Naive thymus-derived CD4-positive, alpha-beta T cell (primary cell): ENCODE measurements at regions not wholly inside any gene's neighbourhood (a gene's known extent, or its start where the extent isn't known, plus 50 kb on each side); places are given as distances from the start of the nearest gene placed in this dataset.
"Not testable (repeated sequence)": the region's sequence is repeated elsewhere in the genome, so short reads cannot be mapped to it uniquely, and the experiment has no call there.

Source experiments
- ATAC-seq: fragments of 150-1000 bp; cut with Tn5 transposase; 2 replicates; pipeline ENCODE4 v1.10.0; 2021; ENCODE audit warnings: mild to moderate bottlenecking, moderate library complexity
- CTCF ChIA-PET: fragments of 350-600 bp; sonication (Branson Sonifier 250); formaldehyde crosslinking; loops from one replicate; lab custom pipeline; 2021; ENCODE audit warnings: antibody characterized with exemption; lab: Charles Lee
- POLR2A ChIA-PET: fragments of 350-600 bp; sonication (Branson Sonifier 250); formaldehyde crosslinking; loops from one replicate; lab custom pipeline; 2021; ENCODE audit warnings: antibody characterized with exemption, inconsistent platforms; lab: Charles Lee
- DNase-seq, 9 donors: peaks; one replicate each; pipeline versions ENCODE4 v3.0.0 to v3.0.0-alpha.2; 2020 to 2022; ENCODE audit warnings: mixed read lengths in 1 of 9
- H3K27ac ChIP-seq: one replicate; pipeline ENCODE4 v1.7.0; 2013; ENCODE audit warnings: mild to moderate bottlenecking, low read depth, low read length, moderate library complexity
- H3K27me3 ChIP-seq, 2 donors: one replicate each; pipeline ENCODE4 v1.7.0; 2013; ENCODE audit warnings: low read length in 2 of 2, mild to moderate bottlenecking in 2 of 2, moderate library complexity in 2 of 2; ENCODE audit not compliant: control insufficient read depth in 2 of 2, insufficient read depth in 2 of 2
- H3K36me3 ChIP-seq, 3 experiments: 1 replicate in 2 of 3; 2 replicates in 1 of 3; pipeline ENCODE4 v1.7.0; 2013; ENCODE audit warnings: low read length in 3 of 3, mild to moderate bottlenecking in 3 of 3, moderate library complexity in 1 of 3; ENCODE audit not compliant: insufficient read depth in 3 of 3, control insufficient read depth in 2 of 3
- H3K4me1 ChIP-seq, 2 donors: one replicate each; pipeline ENCODE4 v1.7.0; 2013; ENCODE audit warnings: low read length in 2 of 2, mild to moderate bottlenecking in 2 of 2, moderate library complexity in 1 of 2; ENCODE audit not compliant: control insufficient read depth in 2 of 2, insufficient read depth in 2 of 2
- H3K4me3 ChIP-seq: 2 replicates; pipeline ENCODE4 v1.7.0; 2013; ENCODE audit warnings: mild to moderate bottlenecking, low read length
- H3K9me3 ChIP-seq, 3 experiments: 1 replicate in 2 of 3; 2 replicates in 1 of 3; pipeline ENCODE4 v1.7.0; 2013; ENCODE audit warnings: low read length in 3 of 3; ENCODE audit not compliant: control insufficient read depth in 2 of 3
- H3K27ac Mint-ChIP-seq, 9 donors: one replicate each; pipeline ENCODE4 v1.8.0; 2020 to 2022; ENCODE audit warnings: mixed read lengths in 9 of 9, mild to moderate bottlenecking in 8 of 9, moderate library complexity in 5 of 9, inconsistent platforms in 2 of 9
- H3K27me3 Mint-ChIP-seq, 5 donors: one replicate each; pipeline ENCODE4 v1.8.0; 2021 to 2022; ENCODE audit warnings: mixed read lengths in 5 of 5, mild to moderate bottlenecking in 1 of 5
- H3K36me3 Mint-ChIP-seq, 5 donors: one replicate each; pipeline ENCODE4 v1.8.0; 2020 to 2022; ENCODE audit warnings: mixed read lengths in 5 of 5, mild to moderate bottlenecking in 3 of 5, inconsistent platforms in 1 of 5
- H3K4me1 Mint-ChIP-seq, 7 donors: one replicate each; pipeline ENCODE4 v1.8.0; 2020 to 2022; ENCODE audit warnings: mixed read lengths in 7 of 7, mild to moderate bottlenecking in 3 of 7, inconsistent platforms in 1 of 7
- H3K4me3 Mint-ChIP-seq, 10 donors: one replicate each; pipeline ENCODE4 v1.8.0; 2020 to 2022; ENCODE audit warnings: mild to moderate bottlenecking in 10 of 10, mixed read lengths in 10 of 10, moderate library complexity in 6 of 10, inconsistent platforms in 2 of 10
- H3K9me3 Mint-ChIP-seq, 11 donors: one replicate each; pipeline ENCODE4 v1.8.0; 2020 to 2022; ENCODE audit warnings: mixed read lengths in 11 of 11, mild to moderate bottlenecking in 4 of 11, inconsistent platforms in 1 of 11, moderate library complexity in 1 of 11
- intact Hi-C, 2 donors: fragments of 100-400 bp; cut with micrococcal nuclease; formaldehyde crosslinking; loops; one replicate each; pipeline ENCODE4 v1.15.1; 2023

DNA sequence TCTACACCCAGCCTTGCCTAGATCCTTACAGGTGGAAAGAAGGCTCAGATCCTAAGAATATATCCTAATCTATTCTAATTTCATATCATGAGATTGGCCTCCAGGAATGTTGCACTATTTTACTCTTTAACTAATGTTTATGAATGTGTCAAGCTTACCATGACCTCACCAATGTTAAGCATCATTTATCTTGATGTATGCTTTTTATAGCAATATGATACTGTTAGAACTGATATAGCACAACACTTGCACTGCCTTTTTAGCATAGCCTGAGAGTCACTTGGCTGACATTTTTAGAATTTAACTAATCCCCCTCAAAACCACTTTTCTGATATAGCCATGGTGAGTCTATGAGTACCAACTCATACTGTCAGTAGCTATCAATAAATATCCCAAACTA, 191.5 kb upstream of the NR2F2 start:
- Histone ChIP-seq H3K9me3 (no peaks in the 10 kb centered on the region), H3K4me1 (no peaks in the 10 kb centered on the region), H3K4me3 (no peak overlapping the region), H3K27me3 (no peaks in the 10 kb centered on the region), H3K27ac (no peak overlapping the region), H3K36me3 (no peaks in the 10 kb centered on the region)
- Mint-ChIP-seq H3K27me3 (peaks cover 0 to 31% (median 14%) of the 10 kb centered on the region in 5 donors), H3K27ac (no peak overlapping the region), H3K36me3 (no peaks in the 10 kb centered on the region), H3K4me1 (no peaks in the 10 kb centered on the region), H3K9me3 (peaks cover 1 to 20% (median 6%) of the 10 kb centered on the region in 11 donors), H3K4me3 (no peak overlapping the region)
- POLR2A ChIA-PET, result no interaction called here
- DNase-seq, result no peak
- intact Hi-C loops, result no loop called here
- CTCF ChIA-PET, result no interaction called here
- no peak for ATAC-seq

DNA sequence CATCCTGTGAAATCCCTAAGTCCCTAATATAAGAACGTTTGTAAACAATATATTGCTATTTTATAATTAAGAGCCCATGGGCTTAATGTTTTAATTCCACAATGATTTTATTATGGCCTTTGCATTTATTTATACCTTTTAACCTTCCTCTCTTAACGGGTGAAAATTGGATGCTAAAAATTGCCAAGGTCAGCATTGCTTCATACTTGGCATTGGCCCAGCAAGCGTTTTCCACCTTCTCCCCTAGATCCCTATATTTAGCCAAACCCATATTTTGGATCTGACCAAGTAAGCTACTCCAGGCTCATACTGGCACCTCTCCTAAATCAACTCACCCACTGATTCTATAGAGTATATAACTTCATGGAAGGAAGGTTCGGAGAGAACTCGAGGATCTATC, 188.0 kb upstream of the NR2F2 start:
- H3K27me3 ChIP-seq, result no peaks in the 10 kb centered on the region
- ChIA-PET POLR2A (no interaction called here), CTCF (no interaction called here)
- Mint-ChIP-seq H3K27ac (no peak overlapping the region), H3K36me3 (no peaks in the 10 kb centered on the region), H3K4me3 (no peak overlapping the region), H3K4me1 (no peaks in the 10 kb centered on the region), H3K27me3 (peaks cover 0 to 32% (median 25%) of the 10 kb centered on the region in 5 donors), H3K9me3 (peaks cover 0 to 11% (median 4%) of the 10 kb centered on the region in 11 donors)
- no peaks in the 10 kb centered on the region for H3K4me1 ChIP-seq
- H3K27ac ChIP-seq, result no peak overlapping the region
- H3K36me3 ChIP-seq, result no peaks in the 10 kb centered on the region
- H3K4me3 ChIP-seq, result no peak overlapping the region
- no peak for DNase-seq
- no peak for ATAC-seq
- intact Hi-C loops, result no loop called here
- H3K9me3 ChIP-seq, result no peaks in the 10 kb centered on the region

DNA sequence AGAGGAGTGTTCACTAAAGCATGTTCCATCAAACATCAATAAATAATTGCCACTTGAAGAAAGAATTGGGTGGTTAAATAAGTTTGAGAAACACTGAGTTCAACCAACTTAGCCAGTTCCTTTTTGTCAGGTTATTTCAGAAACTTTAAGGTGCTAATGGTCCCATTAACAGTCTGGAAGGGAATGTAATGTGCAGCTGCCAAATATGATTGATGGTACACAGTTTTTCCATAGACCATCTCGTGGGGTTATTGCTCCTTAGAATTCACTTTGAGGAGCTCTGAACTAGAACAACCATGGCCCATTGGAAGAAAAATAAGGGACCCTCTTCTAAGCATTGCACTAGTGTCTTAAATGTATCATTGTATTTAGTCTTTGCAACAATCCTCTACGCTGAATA, 185.8 kb upstream of the NR2F2 start:
- H3K27me3 ChIP-seq, result no peaks in the 10 kb centered on the region
- DNase-seq (no peak), ATAC-seq (no peak)
- CTCF ChIA-PET, result no interaction called here
- H3K27ac ChIP-seq, result no peak overlapping the region
- Mint-ChIP-seq H3K9me3 (peaks cover 0 to 10% (median 2%) of the 10 kb centered on the region in 11 donors), H3K36me3 (no peaks in the 10 kb centered on the region), H3K27ac (no peak overlapping the region), H3K4me3 (no peak overlapping the region), H3K27me3 (peaks cover 0 to 44% (median 27%) of the 10 kb centered on the region in 5 donors), H3K4me1 (no peaks in the 10 kb centered on the region)
- H3K4me3 ChIP-seq, result no peak overlapping the region
- intact Hi-C loops, result no loop called here
- no peaks in the 10 kb centered on the region for H3K4me1 ChIP-seq
- no peaks in the 10 kb centered on the region for H3K36me3 ChIP-seq
- POLR2A ChIA-PET, result no interaction called here
- H3K9me3 ChIP-seq, result no peaks in the 10 kb centered on the region

DNA sequence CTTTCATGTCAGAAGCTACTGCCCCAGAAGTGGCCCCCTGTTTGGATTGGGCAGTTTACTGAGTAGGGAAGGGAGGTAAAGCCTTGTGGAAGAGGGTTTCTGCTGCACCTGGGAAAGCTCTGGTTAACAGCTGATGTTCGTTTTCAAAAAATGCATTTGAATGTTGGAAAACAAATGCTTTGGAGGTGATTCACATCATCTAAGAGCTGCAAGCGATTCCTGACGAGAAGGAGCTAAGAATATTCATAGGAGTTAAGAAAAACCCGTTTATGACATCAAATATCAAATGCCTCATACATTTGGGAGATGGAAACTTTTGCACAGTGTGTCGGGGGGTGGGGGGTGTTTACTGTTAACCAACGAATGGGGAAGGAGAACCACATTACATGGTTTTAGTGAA, 183.8 kb upstream of the NR2F2 start:
- peaks cover 0 to 43% (median 13%) of the 10 kb centered on the region in 5 donors for H3K27me3 Mint-ChIP-seq
- Histone ChIP-seq H3K27ac (no peak overlapping the region), H3K36me3 (no peaks in the 10 kb centered on the region), H3K4me3 (no peak overlapping the region), H3K27me3 (no peaks in the 10 kb centered on the region), H3K4me1 (no peaks in the 10 kb centered on the region), H3K9me3 (no peaks in the 10 kb centered on the region)
- no peak for DNase-seq
- no peak overlapping the region for H3K4me3 Mint-ChIP-seq
- ChIA-PET CTCF (no interaction called here), POLR2A (no interaction called here)
- no peaks in the 10 kb centered on the region for H3K36me3 Mint-ChIP-seq
- no peaks in the 10 kb centered on the region for H3K4me1 Mint-ChIP-seq
- intact Hi-C loops, result no loop called here
- peaks cover 0 to 1% (median 0%) of the 10 kb centered on the region in 11 donors for H3K9me3 Mint-ChIP-seq
- no peak overlapping the region for H3K27ac Mint-ChIP-seq
- no peak for ATAC-seq

DNA sequence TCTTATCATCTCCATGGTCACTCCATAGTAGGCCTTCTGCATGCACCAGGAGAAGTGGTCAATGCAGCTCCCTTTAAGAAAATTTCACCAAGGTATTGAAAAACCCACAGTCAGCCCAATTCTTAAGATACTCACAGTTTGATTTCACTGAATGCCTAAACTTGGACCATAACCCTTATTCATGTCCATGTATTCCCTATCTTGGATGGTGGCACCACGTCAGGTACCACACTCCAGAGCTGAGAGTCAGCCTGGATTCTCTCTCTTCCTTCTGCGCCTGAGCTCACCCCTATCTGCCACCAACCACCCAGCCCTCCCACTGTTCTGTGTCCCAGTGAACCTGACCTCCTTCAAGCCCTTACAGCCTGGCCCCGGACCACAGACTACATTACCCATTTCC, 183.2 kb upstream of the NR2F2 start:
- no peaks in the 10 kb centered on the region for H3K9me3 ChIP-seq
- H3K4me1 ChIP-seq, result no peaks in the 10 kb centered on the region
- ATAC-seq, result no peak
- no peaks in the 10 kb centered on the region for H3K36me3 Mint-ChIP-seq
- no peak overlapping the region for H3K27ac Mint-ChIP-seq
- intact Hi-C loops, result no loop called here
- H3K27me3 ChIP-seq, result no peaks in the 10 kb centered on the region
- no peak overlapping the region for H3K4me3 ChIP-seq
- peaks cover 0 to 42% (median 13%) of the 10 kb centered on the region in 5 donors for H3K27me3 Mint-ChIP-seq
- no peaks in the 10 kb centered on the region for H3K36me3 ChIP-seq
- no peaks in the 10 kb centered on the region for H3K4me1 Mint-ChIP-seq
- POLR2A ChIA-PET, result no interaction called here
- CTCF ChIA-PET, result no interaction called here
- no peaks in the 10 kb centered on the region for H3K9me3 Mint-ChIP-seq
- H3K27ac ChIP-seq, result no peak overlapping the region
- no peak overlapping the region for H3K4me3 Mint-ChIP-seq
- no peak for DNase-seq

DNA sequence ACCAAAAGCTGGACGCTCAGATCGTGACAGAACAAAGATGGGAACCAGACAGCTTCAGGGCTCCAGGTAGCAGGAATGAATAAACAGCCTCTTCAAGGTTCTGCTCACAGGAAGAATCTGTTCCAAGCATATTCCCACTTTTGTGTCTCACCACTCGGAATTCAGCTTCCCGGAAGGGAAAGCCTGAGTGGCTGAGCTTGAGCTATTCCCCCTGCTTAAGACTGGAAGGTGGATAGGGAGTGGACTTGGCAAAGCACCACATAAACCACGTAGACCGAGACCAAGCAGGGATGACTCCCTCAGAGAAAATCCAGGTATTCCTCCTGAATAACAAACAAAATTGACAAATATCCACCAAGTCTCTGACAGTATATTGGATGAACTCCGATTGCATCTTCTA, 180.2 kb upstream of the NR2F2 start:
- Mint-ChIP-seq H3K27me3 (peaks cover 0 to 35% (median 13%) of the 10 kb centered on the region in 5 donors), H3K36me3 (no peaks in the 10 kb centered on the region), H3K4me3 (no peak overlapping the region), H3K4me1 (no peaks in the 10 kb centered on the region), H3K9me3 (peaks cover 0 to 2% (median 0%) of the 10 kb centered on the region in 11 donors), H3K27ac (no peak overlapping the region)
- intact Hi-C loops, result no loop called here
- no peaks in the 10 kb centered on the region for H3K9me3 ChIP-seq
- no peak overlapping the region for H3K4me3 ChIP-seq
- H3K36me3 ChIP-seq, result no peaks in the 10 kb centered on the region
- ChIA-PET POLR2A (no interaction called here), CTCF (no interaction called here)
- no peaks in the 10 kb centered on the region for H3K27me3 ChIP-seq
- H3K4me1 ChIP-seq, result no peaks in the 10 kb centered on the region
- DNase-seq, result no peak
- no peak for ATAC-seq
- H3K27ac ChIP-seq, result no peak overlapping the region

DNA sequence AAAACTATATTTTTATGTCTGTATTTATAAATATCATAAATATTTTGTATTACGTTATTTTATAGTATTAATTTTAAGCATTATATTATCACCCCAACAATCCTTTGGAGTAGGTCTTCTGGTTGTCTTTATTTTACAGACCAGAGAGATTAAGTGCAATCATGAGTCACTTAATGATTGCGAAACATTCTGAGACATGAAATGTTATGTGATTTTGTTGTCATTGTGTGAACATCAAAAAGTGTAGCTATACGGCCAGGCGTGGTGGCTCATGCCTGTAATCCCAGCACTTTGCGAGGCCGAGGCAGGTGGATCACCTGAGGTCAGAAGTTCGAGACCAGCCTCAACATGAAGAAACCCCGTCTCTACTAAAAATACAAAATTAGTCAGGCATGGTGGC, 178.8 kb upstream of the NR2F2 start:
- intact Hi-C loops, result not testable (repeated sequence)

More for the DNA sequence above, 178.8 kb upstream of the NR2F2 start:
- H3K4me1 ChIP-seq, H3K36me3 ChIP-seq, H3K27ac ChIP-seq, H3K9me3 ChIP-seq, H3K9me3 Mint-ChIP-seq, H3K4me3 ChIP-seq, H3K4me1 Mint-ChIP-seq, POLR2A ChIA-PET, ATAC-seq, DNase-seq, H3K36me3 Mint-ChIP-seq, H3K27ac Mint-ChIP-seq, H3K27me3 ChIP-seq, H3K4me3 Mint-ChIP-seq, CTCF ChIA-PET: not testable (repeated sequence)
- peaks cover 0 to 27% (median 7%) of the 10 kb centered on the region in 5 donors for H3K27me3 Mint-ChIP-seq
